Loucy (cell line): ENCODE measurements at regions not wholly inside any gene's neighbourhood (a gene's known extent, or its start where the extent isn't known, plus 50 kb on each side); places are given as distances from the start of the nearest gene placed in this dataset.

Source experiments
- H2AFZ ChIP-seq: fragments of 200-600 bp; sonication (generic); 2 replicates; pipeline ENCODE4 v1.6.0; 2016; ENCODE audit warnings: antibody characterized with exemption, mild to moderate bottlenecking, low read length, moderate library complexity
- H3F3A ChIP-seq: fragments of 200-600 bp; 2 replicates; pipeline ENCODE4 v1.6.0; 2016; ENCODE audit warnings: antibody characterized with exemption, low read depth, mild to moderate bottlenecking
- H3K27me3 ChIP-seq: fragments of 200-600 bp; sonication (generic); 2 replicates; pipeline ENCODE4 v1.6.1; 2014; ENCODE audit warnings: low read length, mild to moderate bottlenecking; ENCODE audit not compliant: insufficient read depth, poor library complexity, severe bottlenecking
- H3K36me3 ChIP-seq: fragments of 200-600 bp; sonication (generic); 2 replicates; pipeline ENCODE4 v1.6.1; 2016; ENCODE audit warnings: low read length; ENCODE audit not compliant: insufficient read depth
- H3K4me1 ChIP-seq: fragments of 200-600 bp; sonication (generic); 2 replicates; pipeline ENCODE4 v1.5.1; 2014; ENCODE audit warnings: low read length, mild to moderate bottlenecking; ENCODE audit not compliant: insufficient read depth, poor library complexity, severe bottlenecking
- H3K4me2 ChIP-seq: fragments of 200-600 bp; sonication (generic); 2 replicates; pipeline ENCODE4 v1.6.0; 2014; ENCODE audit warnings: antibody characterized with exemption, low read length, low read depth, mild to moderate bottlenecking; ENCODE audit not compliant: poor library complexity, severe bottlenecking
- H3K4me3 ChIP-seq: fragments of 200-600 bp; sonication (generic); 2 replicates; pipeline ENCODE4 v1.5.1; 2014; ENCODE audit warnings: low read length, mild to moderate bottlenecking, mixed read lengths; ENCODE audit not compliant: poor library complexity, severe bottlenecking
- H3K79me2 ChIP-seq: fragments of 200-600 bp; sonication (generic); 2 replicates; pipeline ENCODE4 v1.6.1; 2014; ENCODE audit warnings: low read length; ENCODE audit not compliant: insufficient read depth
- H3K9ac ChIP-seq: fragments of 200-600 bp; sonication (generic); 2 replicates; pipeline ENCODE4 v1.6.0; 2014; ENCODE audit warnings: mild to moderate bottlenecking, low read depth, low read length, moderate library complexity; ENCODE audit not compliant: poor library complexity, severe bottlenecking
- H3K9me2 ChIP-seq: fragments of 200-600 bp; sonication (generic); replicated peaks from 2 replicates; pipeline ENCODE4 v1.6.1; 2016; ENCODE audit warnings: low read depth, low read length, mixed read lengths
- H3K9me3 ChIP-seq: fragments of 200-600 bp; sonication (generic); 2 replicates; pipeline ENCODE4 v1.6.1; 2014; ENCODE audit warnings: mild to moderate bottlenecking, antibody characterized with exemption, low read length, low read depth; ENCODE audit not compliant: insufficient read depth
- H4K20me1 ChIP-seq: fragments of 200-600 bp; sonication (generic); 2 replicates; pipeline ENCODE4 v1.6.0; 2014; ENCODE audit warnings: antibody characterized with exemption, low read length, mild to moderate bottlenecking; ENCODE audit not compliant: insufficient read depth, poor library complexity, severe bottlenecking
- EZH2phosphoT487 ChIP-seq: fragments of 200-600 bp; IDR thresholded peaks from 2 replicates; pipeline ENCODE4 v1.6.1; 2018; ENCODE audit warnings: antibody characterized with exemption, mild to moderate bottlenecking, moderate library complexity, borderline replicate concordance
- TF ChIP-seq, protein P1 (sequence below): fragments of 200-600 bp; sonication (generic); conservative IDR thresholded peaks from 2 replicates; pipeline ENCODE4 v1.5.1; 2014; ENCODE audit warnings: mild to moderate bottlenecking, antibody characterized with exemption, low read length

DNA sequence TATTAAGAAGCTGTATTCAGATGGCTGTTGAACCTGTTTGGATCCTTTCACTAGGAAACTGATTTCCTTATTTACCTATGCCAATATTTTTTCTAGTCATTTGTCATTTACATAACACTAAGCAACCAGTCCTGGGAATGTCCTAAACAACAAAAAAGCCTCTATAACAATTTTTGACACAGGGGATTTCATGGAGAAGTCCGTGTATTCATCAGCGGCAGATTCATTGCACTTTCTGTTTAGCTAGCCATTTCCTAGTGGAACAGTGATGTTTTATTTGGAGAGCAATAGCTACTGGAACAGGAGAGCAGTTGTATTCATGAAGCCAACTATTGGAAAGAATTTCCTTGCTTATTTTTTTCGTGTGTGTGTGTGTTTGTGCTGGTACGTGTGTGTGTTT, 604.3 kb upstream of the POU3F3 start:
- Histone ChIP-seq H3K4me1 (no peaks in the 10 kb centered on the region), H3F3A (no peaks in the 10 kb centered on the region), H3K9ac (no peak overlapping the region), H3K9me2 (no peaks in the 10 kb centered on the region), H3K36me3 (no peaks in the 10 kb centered on the region), H3K27me3 (no peaks in the 10 kb centered on the region), H3K4me3 (no peak overlapping the region), H3K79me2 (no peaks in the 10 kb centered on the region), H3K9me3 (no peaks in the 10 kb centered on the region), H4K20me1 (no peaks in the 10 kb centered on the region), H2AFZ (no peak overlapping the region), H3K4me2 (no peak overlapping the region)
- TF ChIP-seq EZH2phosphoT487: no peak
- TF ChIP-seq, protein P1, sequence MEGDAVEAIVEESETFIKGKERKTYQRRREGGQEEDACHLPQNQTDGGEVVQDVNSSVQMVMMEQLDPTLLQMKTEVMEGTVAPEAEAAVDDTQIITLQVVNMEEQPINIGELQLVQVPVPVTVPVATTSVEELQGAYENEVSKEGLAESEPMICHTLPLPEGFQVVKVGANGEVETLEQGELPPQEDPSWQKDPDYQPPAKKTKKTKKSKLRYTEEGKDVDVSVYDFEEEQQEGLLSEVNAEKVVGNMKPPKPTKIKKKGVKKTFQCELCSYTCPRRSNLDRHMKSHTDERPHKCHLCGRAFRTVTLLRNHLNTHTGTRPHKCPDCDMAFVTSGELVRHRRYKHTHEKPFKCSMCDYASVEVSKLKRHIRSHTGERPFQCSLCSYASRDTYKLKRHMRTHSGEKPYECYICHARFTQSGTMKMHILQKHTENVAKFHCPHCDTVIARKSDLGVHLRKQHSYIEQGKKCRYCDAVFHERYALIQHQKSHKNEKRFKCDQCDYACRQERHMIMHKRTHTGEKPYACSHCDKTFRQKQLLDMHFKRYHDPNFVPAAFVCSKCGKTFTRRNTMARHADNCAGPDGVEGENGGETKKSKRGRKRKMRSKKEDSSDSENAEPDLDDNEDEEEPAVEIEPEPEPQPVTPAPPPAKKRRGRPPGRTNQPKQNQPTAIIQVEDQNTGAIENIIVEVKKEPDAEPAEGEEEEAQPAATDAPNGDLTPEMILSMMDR: no peak

DNA sequence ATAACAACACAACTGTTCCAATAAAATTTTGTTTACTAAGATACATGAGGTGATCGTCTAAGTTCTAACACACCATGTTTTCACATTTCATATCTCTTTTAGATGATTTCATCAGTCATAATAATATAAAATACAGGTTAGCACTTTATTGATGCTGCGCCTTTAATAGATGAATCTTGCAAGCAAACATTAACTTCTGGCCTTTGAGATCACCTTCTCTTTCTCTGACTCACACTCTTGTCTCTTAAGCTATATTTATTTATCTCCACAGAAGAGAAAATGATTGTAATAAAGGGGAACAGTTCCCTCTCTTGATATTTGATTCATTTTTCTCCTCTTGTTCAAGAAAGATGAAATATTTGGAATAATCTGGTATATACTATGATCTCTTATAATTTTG, 603.3 kb upstream of the POU3F3 start:
- Histone ChIP-seq H3K9ac (no peak overlapping the region), H4K20me1 (no peaks in the 10 kb centered on the region), H3K36me3 (no peaks in the 10 kb centered on the region), H3K9me2 (no peaks in the 10 kb centered on the region), H3K27me3 (no peaks in the 10 kb centered on the region), H3F3A (no peaks in the 10 kb centered on the region), H3K9me3 (no peaks in the 10 kb centered on the region), H3K4me3 (no peak overlapping the region), H2AFZ (no peak overlapping the region), H3K4me2 (no peak overlapping the region), H3K4me1 (no peaks in the 10 kb centered on the region), H3K79me2 (no peaks in the 10 kb centered on the region)
- TF ChIP-seq, protein P1: no peak
- TF ChIP-seq EZH2phosphoT487: no peak

DNA sequence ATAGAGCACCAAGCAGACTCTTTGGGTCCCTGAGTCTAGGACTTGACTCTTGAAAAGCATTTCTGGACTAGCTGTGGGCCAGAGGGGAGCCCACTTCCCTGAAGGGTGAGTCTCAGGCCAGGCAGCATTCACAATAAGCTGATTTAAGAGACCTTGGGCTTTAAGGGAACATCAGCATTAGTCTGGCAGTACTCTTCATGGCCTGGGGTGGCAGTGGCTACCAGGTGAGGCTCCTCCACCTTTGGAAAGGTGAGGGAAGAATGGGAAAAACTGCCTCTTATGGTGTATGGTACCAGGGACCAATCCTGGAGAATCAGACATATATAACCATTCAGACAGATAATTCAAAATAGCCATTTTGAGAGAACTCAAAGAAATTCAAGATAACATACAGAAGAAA, 599.9 kb upstream of the POU3F3 start:
- H3K4me3 ChIP-seq: no peak overlapping the region
- H3F3A ChIP-seq: no peaks in the 10 kb centered on the region
- no peaks in the 10 kb centered on the region for H3K27me3 ChIP-seq
- H3K36me3 ChIP-seq: no peaks in the 10 kb centered on the region
- H3K9me3 ChIP-seq: no peaks in the 10 kb centered on the region
- no peak overlapping the region for H2AFZ ChIP-seq
- H3K4me1 ChIP-seq: no peaks in the 10 kb centered on the region
- no peaks in the 10 kb centered on the region for H3K9me2 ChIP-seq
- no peaks in the 10 kb centered on the region for H4K20me1 ChIP-seq
- no peak overlapping the region for H3K4me2 ChIP-seq
- H3K79me2 ChIP-seq: no peaks in the 10 kb centered on the region
- no peak overlapping the region for H3K9ac ChIP-seq
- TF ChIP-seq, protein P1: no peak
